Lower lobe of right lung (tissue), 2 donors: ENCODE measurements at regions not wholly inside any gene's neighbourhood (a gene's known extent, or its start where the extent isn't known, plus 50 kb on each side); places are given as distances from the start of the nearest gene placed in this dataset.

Experiments
- ATAC-seq, 2 donors: fragments of 200-7000 bp; cut with Tn5 transposase; one replicate each; pipeline ENCODE4 v1.9.1; 2020 to 2022; ENCODE audit warnings: mild to moderate bottlenecking in 2 of 2, moderate library complexity in 2 of 2
- DNase-seq: peaks from one replicate; pipeline ENCODE4 v3.0.0-alpha.2; 2020
- H3K27ac ChIP-seq: fragments of 200-600 bp; one replicate; pipeline ENCODE4 v1.8.0; 2022
- H3K27me3 ChIP-seq: fragments of 200-600 bp; one replicate; pipeline ENCODE4 v1.8.0; 2022; ENCODE audit warnings: low read depth
- H3K36me3 ChIP-seq: fragments of 200-600 bp; one replicate; pipeline ENCODE4 v1.8.0; 2022; ENCODE audit warnings: mild to moderate bottlenecking
- H3K4me1 ChIP-seq: fragments of 200-600 bp; one replicate; pipeline ENCODE4 v1.8.0; 2022
- H3K4me3 ChIP-seq: fragments of 200-600 bp; one replicate; pipeline ENCODE4 v1.8.0; 2022; ENCODE audit warnings: mild to moderate bottlenecking
- H3K9me3 ChIP-seq: fragments of 200-600 bp; one replicate; pipeline ENCODE4 v1.8.0; 2022
- CTCF ChIP-seq: fragments of 200-600 bp; IDR thresholded peaks from one replicate; pipeline ENCODE4 v1.8.0; 2022; ENCODE audit warnings: antibody characterized with exemption, mild to moderate bottlenecking
- intact Hi-C: fragments of 100-400 bp; cut with DNase I; formaldehyde crosslinking; loops from one replicate; pipeline ENCODE4 v1.11.0; 2022
- donor health status: DM: no; HTN: yes; CAD: no; lungs with severe emphysema.

DNA sequence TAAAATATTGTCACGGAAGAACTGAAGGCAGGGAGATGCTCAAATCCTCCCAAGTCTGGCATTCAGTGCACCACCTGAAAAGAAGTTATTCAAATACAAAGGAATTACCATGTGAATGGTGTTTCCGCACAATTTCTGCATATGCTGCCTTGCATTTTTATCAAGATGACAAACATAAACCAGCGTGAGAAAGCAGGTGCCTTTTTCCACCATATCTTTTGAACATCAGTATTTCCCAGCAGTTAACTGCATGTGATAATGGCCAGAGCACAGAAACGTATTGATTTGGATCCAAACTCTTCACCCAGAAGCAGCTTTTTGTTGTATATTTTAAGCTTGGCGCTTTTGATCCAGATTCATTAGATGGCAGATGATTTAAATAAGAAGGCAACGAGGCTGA is 808.0 kb downstream of the TLE1 start:
- Histone ChIP-seq H3K4me3 (no peak overlapping the region), H3K4me1 (no peaks in the 10 kb centered on the region), H3K27me3 (no peaks in the 10 kb centered on the region), H3K9me3 (no peaks in the 10 kb centered on the region), H3K27ac (no peak overlapping the region), H3K36me3 (no peaks in the 10 kb centered on the region)
- no peak for ATAC-seq
- no peak for DNase-seq
- intact Hi-C loops = no loop called here
- TF ChIP-seq CTCF = no peak

- H3K4me3 ChIP-seq = no peak overlapping the region
- no peak for ATAC-seq
- H3K27me3 ChIP-seq = no peaks in the 10 kb centered on the region
- H3K9me3 ChIP-seq = no peaks in the 10 kb centered on the region
- H3K36me3 ChIP-seq = no peaks in the 10 kb centered on the region
- H3K27ac ChIP-seq = no peak overlapping the region
- intact Hi-C loops = no loop called here
- TF ChIP-seq CTCF = no peak
- H3K4me1 ChIP-seq = no peaks in the 10 kb centered on the region
- DNase-seq = no peak
Measured at GRCh38 chr9:80878556-80878955, 810.8 kb downstream of the TLE1 start.

DNA sequence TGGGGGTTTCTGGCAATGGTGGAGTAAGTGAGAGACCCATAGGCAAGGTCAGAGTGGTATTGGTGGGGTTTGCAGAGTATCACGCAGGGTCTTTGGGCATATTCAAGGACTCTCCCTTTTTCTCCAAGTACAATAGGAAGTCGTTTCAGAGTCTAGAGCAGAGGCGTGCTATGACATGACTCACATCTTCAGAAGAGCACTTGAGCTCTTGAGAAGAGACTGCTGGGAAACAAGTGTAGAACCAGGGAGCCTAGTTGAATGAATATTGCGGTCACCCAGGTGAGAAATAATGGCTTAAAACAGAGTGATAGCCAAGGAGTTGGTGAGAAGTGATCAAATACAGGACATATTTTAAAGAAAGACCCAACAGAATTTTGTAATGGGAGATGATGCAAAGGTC is 813.4 kb downstream of the TLE1 start:
- DNase-seq (no peak), ATAC-seq (no peak)
- Histone ChIP-seq H3K27ac (no peak overlapping the region), H3K36me3 (no peaks in the 10 kb centered on the region), H3K9me3 (no peaks in the 10 kb centered on the region), H3K4me1 (no peaks in the 10 kb centered on the region), H3K4me3 (no peak overlapping the region), H3K27me3 (no peaks in the 10 kb centered on the region)
- TF ChIP-seq CTCF = no peak
- intact Hi-C loops = no loop called here

- intact Hi-C loops = no loop called here
- TF ChIP-seq CTCF = no peak
- Histone ChIP-seq H3K4me3 (no peak overlapping the region), H3K4me1 (no peaks in the 10 kb centered on the region), H3K27ac (no peak overlapping the region), H3K27me3 (no peaks in the 10 kb centered on the region), H3K9me3 (no peaks in the 10 kb centered on the region), H3K36me3 (no peaks in the 10 kb centered on the region)
- no peak for DNase-seq
- ATAC-seq = no peak
Measured at GRCh38 chr9:80874276-80874675, 815.1 kb downstream of the TLE1 start.

- DNase-seq (no peak), ATAC-seq (no peak)
- Histone ChIP-seq H3K4me1 (no peaks in the 10 kb centered on the region), H3K9me3 (no peaks in the 10 kb centered on the region), H3K27ac (no peak overlapping the region), H3K36me3 (no peaks in the 10 kb centered on the region), H3K4me3 (no peak overlapping the region), H3K27me3 (no peaks in the 10 kb centered on the region)
- intact Hi-C loops = no loop called here
- no peak for TF ChIP-seq CTCF
Measured at GRCh38 chr9:80873861-80874260, 815.5 kb downstream of the TLE1 start.

DNA sequence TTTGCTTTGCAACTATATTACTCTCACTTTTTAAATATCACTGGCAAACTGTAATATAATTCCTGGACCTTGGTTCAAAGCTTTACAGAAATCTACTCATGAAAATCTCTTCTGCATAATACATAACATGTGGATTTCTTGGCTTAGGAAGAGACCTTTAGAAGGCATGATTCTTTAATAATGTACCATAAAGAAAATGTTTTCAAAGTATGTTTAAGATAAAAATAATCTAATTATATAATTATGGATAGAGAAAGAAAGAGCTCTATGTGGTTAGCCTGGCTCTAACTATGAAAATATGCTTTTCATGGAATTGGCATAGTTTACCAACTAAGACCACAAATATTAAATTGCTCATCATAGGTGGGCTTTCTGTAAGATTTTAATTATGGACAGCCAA is 817.8 kb downstream of the TLE1 start:
- Histone ChIP-seq H3K27ac (no peak overlapping the region), H3K27me3 (no peaks in the 10 kb centered on the region), H3K9me3 (no peaks in the 10 kb centered on the region), H3K4me1 (no peaks in the 10 kb centered on the region), H3K4me3 (no peak overlapping the region), H3K36me3 (no peaks in the 10 kb centered on the region)
- ATAC-seq = no peak
- no peak for TF ChIP-seq CTCF
- intact Hi-C loops = no loop called here
- DNase-seq = no peak
